HS-27A (cell line): ENCODE measurements at regions not wholly inside any gene's neighbourhood (a gene's known extent, or its start where the extent isn't known, plus 50 kb on each side); places are given as distances from the start of the nearest gene placed in this dataset.

ENCODE experiments used
- DNase-seq: peaks from one replicate; pipeline ENCODE4 v3.0.0-alpha.2; 2012; ENCODE audit warnings: low read depth, missing footprints

- no peak for DNase-seq
These were observed 188.6 kb upstream of the HABP2 start for GRCh38 chr10:113364227-113364626.

DNA sequence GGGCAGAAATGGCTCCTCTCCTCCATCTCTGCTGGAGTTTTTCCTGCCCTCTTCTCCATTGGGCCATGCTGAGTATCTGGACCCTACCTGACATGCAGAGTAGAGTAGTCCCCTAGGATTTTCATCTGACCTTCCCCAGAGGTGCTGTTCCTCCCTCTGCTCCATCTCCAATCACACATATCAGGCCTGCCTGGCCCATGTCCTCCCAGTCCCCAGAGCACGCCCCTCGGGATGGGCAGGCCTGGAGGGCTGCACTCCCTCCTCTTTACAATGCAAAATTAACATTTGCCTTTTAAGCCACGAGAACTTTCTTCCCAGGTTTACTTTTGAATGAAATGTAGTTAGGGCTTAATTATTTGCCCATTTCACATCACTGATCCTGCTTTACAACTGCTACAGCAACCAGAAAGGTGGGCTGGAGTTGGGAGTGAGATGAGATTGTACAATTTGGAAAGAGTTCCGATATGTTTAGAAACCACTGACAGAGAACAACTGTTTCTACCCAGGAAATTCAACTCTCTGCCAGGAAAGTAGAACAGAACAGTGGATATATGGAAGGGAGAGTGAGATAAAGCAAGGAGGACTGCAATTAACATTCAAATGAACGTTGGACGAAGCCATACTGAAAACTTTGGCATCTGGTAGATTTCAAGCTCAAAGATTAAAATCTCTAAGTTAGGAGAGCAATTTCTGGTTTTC, 184.0 kb upstream of the HABP2 start:
- DNase-seq = no peak

DNA sequence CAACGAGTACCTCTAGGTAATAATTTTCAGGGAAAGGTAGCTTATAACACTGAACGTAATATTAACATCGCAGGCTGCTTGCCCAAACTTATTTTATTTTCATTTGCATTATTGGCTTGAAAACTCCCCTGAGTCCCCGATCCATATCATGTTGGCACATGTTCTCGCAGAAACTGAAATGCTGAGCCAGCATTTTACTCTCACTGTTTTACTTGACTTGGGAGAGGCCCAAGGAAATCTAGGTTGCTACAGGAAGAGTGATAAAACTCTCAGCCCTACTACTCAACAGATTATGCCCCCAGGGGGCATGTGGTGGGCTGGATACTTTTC, 183.5 kb upstream of the HABP2 start:
- DNase-seq = no peak

DNA sequence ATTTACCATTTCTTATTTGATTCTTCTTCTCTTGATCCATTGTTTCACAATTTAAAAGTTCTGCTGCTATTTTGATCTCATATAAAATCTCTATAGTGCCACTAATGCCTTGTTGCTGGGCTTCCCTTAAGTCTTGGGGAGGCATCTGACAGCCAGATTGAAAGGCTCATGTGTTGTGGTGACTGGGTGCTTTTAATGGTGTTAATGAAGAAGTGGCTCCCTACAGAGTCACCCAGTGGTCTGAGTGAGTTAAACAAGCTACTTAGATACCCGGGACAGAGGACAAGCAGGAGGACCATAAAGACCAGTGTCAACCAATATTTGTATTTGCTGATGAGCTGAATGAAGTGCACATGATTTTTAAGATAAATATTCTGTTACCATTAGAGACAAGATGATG, 176.4 kb upstream of the HABP2 start:
- DNase-seq = no peak

- DNase-seq = no peak
These were observed 173.8 kb upstream of the HABP2 start for GRCh38 chr10:113379091-113379490.

DNA sequence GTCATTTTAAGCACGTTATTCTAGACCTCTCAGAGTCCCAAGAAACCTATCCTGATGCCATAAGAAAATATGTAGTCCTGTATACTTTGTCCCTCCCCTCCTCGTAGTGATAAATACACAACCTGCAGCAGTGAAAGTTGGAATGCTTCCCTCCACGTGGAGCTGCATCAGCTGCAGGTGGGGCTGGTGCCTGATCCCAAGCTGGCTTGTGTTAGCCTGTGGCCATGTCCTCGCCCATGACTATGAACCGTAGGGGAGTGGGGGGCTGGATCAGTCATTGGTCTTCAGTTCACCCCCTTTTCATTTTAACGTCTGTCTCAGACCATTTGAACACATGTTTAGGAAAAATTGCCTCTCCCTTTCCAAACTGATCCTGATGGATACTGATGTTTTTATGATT, 171.4 kb upstream of the HABP2 start:
- DNase-seq = no peak

GRCh38 chr10:113381981-113382509, 170.8 kb upstream of the HABP2 start:
- no peak for DNase-seq

DNA sequence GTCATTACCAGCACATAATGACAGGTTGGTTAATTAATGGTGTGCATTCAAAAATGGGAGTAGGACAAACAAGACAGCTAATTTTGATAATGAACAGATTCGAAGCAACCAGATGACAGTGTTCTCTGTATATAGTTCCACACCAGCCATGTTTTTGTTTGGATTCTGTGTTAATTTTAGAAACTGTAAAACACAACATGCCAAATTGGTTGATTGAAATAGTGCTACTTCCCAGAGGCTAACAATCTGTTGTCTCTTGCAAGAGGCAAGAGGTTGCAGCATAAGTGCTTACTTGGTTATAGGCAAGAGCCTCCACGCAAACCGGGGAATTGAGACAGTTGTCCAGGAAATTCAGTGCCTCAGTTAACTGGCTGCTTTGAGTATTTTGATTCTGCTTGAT, 170.2 kb upstream of the HABP2 start:
- no peak for DNase-seq

- no peak for DNase-seq
These were observed 168.7 kb upstream of the HABP2 start for GRCh38 chr10:113384181-113384580.

GRCh38 chr10:113385021-113385999, 167.5 kb upstream of the HABP2 start:
- peak; percentile 17 for DNase-seq

DNA sequence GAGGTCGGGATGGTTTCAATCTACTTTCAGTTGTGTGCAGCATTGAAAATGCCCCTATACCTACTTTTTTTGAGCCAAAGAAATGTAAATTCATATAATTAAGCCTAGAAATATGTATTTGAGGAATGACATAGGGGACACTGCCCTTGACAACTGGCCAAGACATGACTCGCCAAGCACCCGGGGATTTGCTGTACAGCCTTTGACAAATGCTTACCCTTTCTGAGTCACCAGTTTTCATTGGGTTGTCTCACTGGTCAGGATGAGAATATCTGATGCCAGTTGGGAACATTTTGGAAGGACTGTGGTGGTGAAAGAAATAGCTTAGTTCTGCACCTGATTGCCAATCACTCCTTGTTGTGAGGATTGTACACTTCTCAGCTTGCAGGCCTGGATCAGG, 166.8 kb upstream of the HABP2 start:
- DNase-seq = peak; percentile 17

DNA sequence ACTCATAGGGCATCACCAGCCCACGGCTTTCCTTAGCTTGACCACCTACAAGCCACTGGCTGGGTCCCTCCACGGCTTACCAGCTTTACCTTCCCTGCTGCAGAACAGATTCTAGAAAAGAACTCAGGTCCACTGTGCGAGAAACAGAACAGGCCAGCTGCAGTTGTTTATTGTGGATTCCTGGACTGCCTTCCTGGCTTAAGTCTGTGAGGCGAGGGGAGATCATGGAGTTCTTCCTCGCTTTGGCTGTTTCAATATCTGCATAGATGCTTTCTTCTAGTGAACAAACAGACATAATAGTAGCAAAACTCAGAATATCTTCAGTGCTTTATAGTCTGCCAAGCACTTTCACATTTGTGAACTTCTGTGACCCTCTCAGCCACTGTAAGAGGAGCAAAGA, 162.9 kb upstream of the HABP2 start:
- no peak for DNase-seq

DNA sequence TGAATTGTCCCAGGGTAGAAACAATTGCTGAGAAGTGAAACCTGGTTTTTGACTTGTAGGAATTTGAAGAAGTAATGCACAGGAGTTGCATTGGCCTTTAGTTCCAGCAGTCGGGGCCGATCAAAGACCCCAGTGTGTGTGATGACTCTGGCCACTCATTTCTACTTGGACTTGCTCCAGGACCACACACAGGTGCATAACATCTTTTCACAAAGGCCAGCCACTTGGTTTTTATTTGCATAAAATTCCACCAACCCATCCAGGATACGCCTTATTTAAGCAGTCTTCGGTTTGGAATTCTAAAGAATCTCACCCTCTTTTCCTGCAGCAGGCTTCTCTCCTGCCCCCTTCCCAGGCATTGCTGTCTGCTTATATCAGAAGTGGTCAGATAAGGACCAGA, 162.0 kb upstream of the HABP2 start:
- DNase-seq = no peak

DNA sequence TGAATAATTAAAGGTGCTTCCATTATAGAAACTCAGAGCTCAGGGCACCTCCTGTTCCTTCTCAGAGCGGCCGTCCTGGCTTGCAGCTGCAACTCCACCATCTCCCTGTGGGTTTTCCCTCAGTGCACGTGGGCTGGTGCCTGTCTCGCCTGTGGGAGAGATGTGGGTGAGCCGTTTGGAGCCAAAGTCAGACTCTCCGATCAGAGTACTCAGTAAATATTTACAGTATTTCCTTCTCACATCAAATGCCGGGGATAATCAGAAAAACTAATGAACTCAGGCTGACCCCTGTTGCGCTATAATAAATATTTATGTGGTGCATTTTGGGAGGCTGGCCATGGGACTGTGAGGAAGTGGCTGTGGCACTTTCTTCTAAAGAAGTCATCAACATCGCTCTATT, 155.8 kb upstream of the HABP2 start:
- DNase-seq = no peak

- no peak for DNase-seq
These were observed 153.8 kb upstream of the HABP2 start for GRCh38 chr10:113399065-113399464.

GRCh38 chr10:113402602-113403001, 150.3 kb upstream of the HABP2 start:
- DNase-seq = no peak

DNA sequence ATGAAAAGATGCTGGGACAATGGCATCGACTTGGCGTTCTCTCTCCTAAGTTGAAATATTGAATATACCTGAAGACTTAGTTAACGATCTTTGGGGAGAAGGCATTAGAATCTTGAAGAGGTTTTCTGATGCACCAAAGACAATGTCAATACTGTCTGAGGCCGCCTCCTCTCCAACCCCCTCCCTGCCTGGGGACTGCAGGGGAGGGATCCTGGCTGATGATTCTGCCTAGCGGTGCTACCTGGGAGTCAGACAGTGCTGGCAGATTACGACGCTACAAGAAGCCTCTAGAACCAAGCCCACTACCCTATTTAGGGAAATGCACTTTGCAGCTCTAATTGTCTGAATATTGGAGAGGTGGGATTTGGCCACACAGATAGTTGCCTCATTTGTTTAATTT, 145.6 kb upstream of the HABP2 start:
- no peak for DNase-seq

GRCh38 chr10:113409175-113409574, 143.7 kb upstream of the HABP2 start:
- no peak for DNase-seq

- no peak for DNase-seq
These were observed 142.2 kb upstream of the HABP2 start for GRCh38 chr10:113410618-113411017.

- no peak for DNase-seq
These were observed 141.4 kb upstream of the HABP2 start for GRCh38 chr10:113411456-113411855.

DNA sequence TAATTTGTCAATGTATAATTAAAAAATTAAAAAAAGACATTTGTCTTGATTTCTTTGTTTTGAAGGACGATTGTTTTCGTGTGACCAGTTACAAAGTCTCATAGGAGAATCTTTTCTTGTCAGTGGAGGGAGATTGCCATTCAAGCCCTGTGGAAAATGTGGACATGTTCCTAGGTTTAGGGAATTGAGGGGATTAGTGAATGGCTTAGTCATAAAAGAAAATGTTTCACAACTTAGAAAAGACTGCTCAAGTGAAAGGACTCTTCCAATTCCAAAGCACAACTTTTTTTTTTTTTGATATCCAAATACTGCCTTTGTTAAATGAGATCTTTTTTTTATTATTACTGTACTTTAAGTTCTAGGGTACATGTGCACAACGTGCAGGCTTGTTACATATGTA, 140.7 kb upstream of the HABP2 start:
- DNase-seq = no peak

GRCh38 chr10:113414543-113414942, 138.3 kb upstream of the HABP2 start:
- DNase-seq = no peak

DNA sequence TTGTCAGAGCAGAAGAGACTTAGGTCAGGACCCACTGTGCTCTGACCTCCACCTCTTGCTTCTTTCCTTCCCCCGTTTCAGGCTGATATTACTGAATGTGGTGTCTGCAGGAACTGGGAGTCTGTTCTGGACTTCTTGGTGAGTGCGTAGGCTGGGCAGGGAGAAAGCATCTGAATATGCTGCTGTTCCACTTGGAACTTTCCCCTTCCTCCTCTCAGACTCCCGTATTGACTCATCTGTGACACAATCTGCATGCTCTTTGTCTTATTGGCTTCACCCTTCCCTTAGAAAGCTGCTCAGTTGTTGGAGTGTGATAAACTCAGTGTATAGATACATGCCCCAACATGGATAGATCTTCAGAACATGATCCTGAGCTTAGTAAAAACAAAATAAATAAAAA, 137.6 kb upstream of the HABP2 start:
- DNase-seq = no peak
